DOHH2 (cell line): ENCODE measurements at regions not wholly inside any gene's neighbourhood (a gene's known extent, or its start where the extent isn't known, plus 50 kb on each side); places are given as distances from the start of the nearest gene placed in this dataset.

Source experiments
- H3F3A ChIP-seq: fragments of 200-600 bp; sonication (generic), shearing (Covaris generic); 2 replicates; pipeline ENCODE4 v1.6.0; 2016; ENCODE audit warnings: antibody characterized with exemption, mild to moderate bottlenecking; ENCODE audit not compliant: control insufficient read depth, insufficient read depth
- H3K27ac ChIP-seq: fragments of 200-600 bp; sonication (generic); 2 replicates; pipeline ENCODE4 v1.5.1; 2014; ENCODE audit warnings: low read depth, mild to moderate bottlenecking, low read length, moderate library complexity
- H3K27me3 ChIP-seq: fragments of 200-600 bp; sonication (generic); 2 replicates; pipeline ENCODE4 v1.6.1; 2014; ENCODE audit warnings: mild to moderate bottlenecking, low read length, mixed read lengths; ENCODE audit not compliant: control insufficient read depth
- H3K36me3 ChIP-seq: fragments of 200-600 bp; sonication (generic); 2 replicates; pipeline ENCODE4 v1.6.1; 2014; ENCODE audit warnings: mild to moderate bottlenecking, low read length, moderate library complexity, mixed read lengths; ENCODE audit not compliant: control insufficient read depth
- H3K4me1 ChIP-seq: fragments of 200-600 bp; sonication (generic); 2 replicates; pipeline ENCODE4 v1.6.1; 2014; ENCODE audit warnings: mild to moderate bottlenecking, low read length, mixed read lengths; ENCODE audit not compliant: control insufficient read depth
- H3K4me2 ChIP-seq: fragments of 200-600 bp; sonication (generic); 2 replicates; pipeline ENCODE4 v1.6.0; 2014; ENCODE audit warnings: mild to moderate bottlenecking, low read length, moderate library complexity
- H3K4me3 ChIP-seq: fragments of 200-600 bp; sonication (generic); 2 replicates; pipeline ENCODE4 v1.5.1; 2014; ENCODE audit warnings: mild to moderate bottlenecking, low read length, mixed read lengths
- H3K79me2 ChIP-seq: fragments of 200-600 bp; sonication (generic); 2 replicates; pipeline ENCODE4 v1.6.1; 2014; ENCODE audit warnings: mild to moderate bottlenecking, low read length, mixed read lengths; ENCODE audit not compliant: control insufficient read depth
- H3K9me2 ChIP-seq: fragments of 200-600 bp; sonication (generic); replicated peaks from 2 replicates; pipeline ENCODE4 v1.6.1; 2014; ENCODE audit warnings: mild to moderate bottlenecking, low read length, mixed read lengths; ENCODE audit not compliant: control insufficient read depth
- H3K9me3 ChIP-seq: fragments of 200-600 bp; sonication (generic); 2 replicates; pipeline ENCODE4 v1.6.1; 2014; ENCODE audit warnings: antibody characterized with exemption, low read length, mixed read lengths; ENCODE audit not compliant: control insufficient read depth, insufficient read depth
- H4K20me1 ChIP-seq: fragments of 200-600 bp; sonication (generic); 2 replicates; pipeline ENCODE4 v1.6.0; 2014; ENCODE audit warnings: low read depth, mild to moderate bottlenecking, antibody characterized with exemption, low read length, moderate library complexity; ENCODE audit not compliant: control insufficient read depth, insufficient read depth
- CTCF ChIP-seq: fragments of 200-600 bp; sonication (generic); IDR thresholded peaks from one replicate; pipeline ENCODE4 v1.5.1; 2014; ENCODE audit warnings: antibody characterized with exemption, mild to moderate bottlenecking, low read depth, low read length; ENCODE audit not compliant: poor library complexity, severe bottlenecking
- EZH2phosphoT487 ChIP-seq: fragments of 200-600 bp; sonication (generic); IDR thresholded peaks from 2 replicates; pipeline ENCODE4 v1.6.1; 2017; ENCODE audit warnings: borderline replicate concordance, mild to moderate bottlenecking, antibody characterized with exemption, low read length, moderate library complexity, mixed read lengths

GRCh38 chr5:98292496-98292895, 481.0 kb upstream of the RGMB start:
- Histone ChIP-seq H4K20me1 (no peaks in the 10 kb centered on the region), H3K9me3 (no peaks in the 10 kb centered on the region), H3K4me2 (no peak overlapping the region), H3F3A (no peaks in the 10 kb centered on the region), H3K27me3 (no peaks in the 10 kb centered on the region), H3K9me2 (no peaks in the 10 kb centered on the region), H3K27ac (no peak overlapping the region), H3K36me3 (no peaks in the 10 kb centered on the region), H3K79me2 (no peaks in the 10 kb centered on the region), H3K4me1 (no peaks in the 10 kb centered on the region), H3K4me3 (no peak overlapping the region)
- no peak for TF ChIP-seq CTCF
- TF ChIP-seq EZH2phosphoT487: no peak

GRCh38 chr5:98296426-98296825, 477.0 kb upstream of the RGMB start:
- no peak overlapping the region for H3K4me3 ChIP-seq
- H3K9me2 ChIP-seq: no peaks in the 10 kb centered on the region
- H3K79me2 ChIP-seq: no peaks in the 10 kb centered on the region
- H4K20me1 ChIP-seq: no peaks in the 10 kb centered on the region
- no peak overlapping the region for H3K27ac ChIP-seq
- no peaks in the 10 kb centered on the region for H3K4me1 ChIP-seq
- H3F3A ChIP-seq: no peaks in the 10 kb centered on the region
- H3K9me3 ChIP-seq: no peaks in the 10 kb centered on the region
- TF ChIP-seq EZH2phosphoT487 (no peak), CTCF (no peak)
- H3K4me2 ChIP-seq: no peak overlapping the region
- no peaks in the 10 kb centered on the region for H3K36me3 ChIP-seq
- no peaks in the 10 kb centered on the region for H3K27me3 ChIP-seq

DNA sequence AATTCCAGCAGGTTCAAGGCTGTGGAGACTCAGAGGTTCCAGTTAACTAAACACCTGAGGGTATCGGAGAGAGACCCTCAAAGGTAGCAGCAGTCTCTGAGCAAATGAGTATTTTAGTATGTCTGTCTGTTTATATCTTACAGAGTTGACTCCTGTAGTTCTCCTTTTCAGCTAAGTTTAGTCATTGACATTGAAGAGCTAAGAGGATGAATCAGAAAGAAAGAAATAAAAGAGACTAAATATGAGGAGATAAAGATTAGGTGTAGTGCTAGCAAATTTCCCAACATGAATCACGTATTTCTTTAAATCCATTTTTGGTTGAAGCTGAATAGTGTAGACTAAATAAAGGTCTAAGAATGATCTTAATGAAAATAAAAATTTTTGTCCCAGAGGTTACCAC, 474.0 kb upstream of the RGMB start:
- Histone ChIP-seq H3K4me1 (no peaks in the 10 kb centered on the region), H3K36me3 (no peaks in the 10 kb centered on the region), H3K4me2 (no peak overlapping the region), H3K27me3 (no peaks in the 10 kb centered on the region), H3K9me2 (no peaks in the 10 kb centered on the region), H3K79me2 (no peaks in the 10 kb centered on the region), H3K27ac (no peak overlapping the region), H4K20me1 (no peaks in the 10 kb centered on the region), H3F3A (no peaks in the 10 kb centered on the region), H3K9me3 (no peaks in the 10 kb centered on the region), H3K4me3 (no peak overlapping the region)
- TF ChIP-seq EZH2phosphoT487 (no peak), CTCF (no peak)

GRCh38 chr5:98301547-98301946, 471.9 kb upstream of the RGMB start:
- H3K79me2 ChIP-seq: no peaks in the 10 kb centered on the region
- H3K9me3 ChIP-seq: no peaks in the 10 kb centered on the region
- no peaks in the 10 kb centered on the region for H3K4me1 ChIP-seq
- TF ChIP-seq CTCF: no peak
- TF ChIP-seq EZH2phosphoT487: no peak
- no peak overlapping the region for H3K4me3 ChIP-seq
- H3K27ac ChIP-seq: no peak overlapping the region
- H3K9me2 ChIP-seq: no peaks in the 10 kb centered on the region
- H4K20me1 ChIP-seq: no peaks in the 10 kb centered on the region
- no peaks in the 10 kb centered on the region for H3F3A ChIP-seq
- H3K36me3 ChIP-seq: no peaks in the 10 kb centered on the region
- H3K4me2 ChIP-seq: no peak overlapping the region
- no peaks in the 10 kb centered on the region for H3K27me3 ChIP-seq
